ENCODE measurements at regions not wholly inside any gene's neighbourhood (a gene's known extent, or its start where the extent isn't known, plus 50 kb on each side); places are given as distances from the start of the nearest gene placed in this dataset.

DNA sequence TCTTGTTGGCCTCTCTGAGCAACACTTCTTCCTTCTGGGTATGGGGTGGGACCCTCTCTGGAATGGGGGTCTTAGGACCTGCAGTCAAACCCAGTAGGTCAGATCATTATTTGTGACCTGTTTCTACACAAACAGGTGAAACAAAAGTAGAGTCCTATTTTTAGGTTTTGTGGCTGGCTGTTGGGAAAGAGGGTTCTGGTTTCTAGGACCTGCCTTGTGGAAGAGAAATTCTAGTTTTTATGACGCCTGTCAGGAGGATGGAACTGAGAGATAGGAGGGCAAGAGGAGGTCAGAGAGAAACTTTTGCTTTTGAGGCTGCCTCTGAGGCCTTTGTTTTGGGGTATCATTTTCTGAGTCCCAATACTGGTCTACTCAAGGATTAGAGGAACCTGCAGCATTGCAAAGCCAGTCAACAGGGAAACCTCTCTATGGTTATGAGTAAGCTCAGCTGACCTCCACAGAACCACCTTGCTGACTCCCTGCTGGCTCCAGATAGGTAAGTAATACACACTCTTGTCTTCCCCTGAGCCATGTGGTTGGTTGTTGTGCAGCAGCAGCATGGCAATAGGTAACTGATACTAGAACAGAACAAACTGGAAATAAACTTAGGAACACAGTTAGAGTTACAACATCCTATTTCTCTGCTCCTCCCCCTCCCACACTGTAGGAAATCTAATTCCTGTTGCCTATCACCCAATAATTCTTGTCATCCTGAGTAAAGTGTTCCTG, 114.7 kb upstream of the VCX3B start:
- TF ChIP-seq CTCF (IDR thresholded peaks at IDR 0.05), result no peak
- TF ChIP-seq POLR2AphosphoS5 (IDR thresholded peaks at IDR 0.05; ENCODE audit: low read depth, low read length), result no peak
- TF ChIP-seq SIN3A (IDR thresholded peaks at IDR 0.05; ENCODE audit: borderline replicate concordance, insufficient read depth, low read depth, low read length), result no peak

All from Panc1 (cell line).